Neural cell (in vitro differentiated cells): ENCODE measurements at regions not wholly inside any gene's neighbourhood (a gene's known extent, or its start where the extent isn't known, plus 50 kb on each side); places are given as distances from the start of the nearest gene placed in this dataset.

Source experiments
- H2AFZ ChIP-seq: fragments of 200-600, 300-800 bp; sonication (generic), shearing (Covaris generic); 2 replicates; pipeline ENCODE4 v1.6.0; 2014; ENCODE audit warnings: low read depth, mild to moderate bottlenecking, antibody characterized with exemption, low read length, moderate library complexity
- H3F3A ChIP-seq: fragments of 200-600 bp; shearing (Covaris generic); 2 replicates; pipeline ENCODE4 v1.6.1; 2016; ENCODE audit warnings: mild to moderate bottlenecking, moderate library complexity, mixed read lengths, antibody characterized with exemption, low read length; ENCODE audit not compliant: insufficient read depth, poor library complexity, severe bottlenecking
- H3K27ac ChIP-seq: fragments of 200-600, 300-800 bp; sonication (generic), shearing (Covaris generic); 2 replicates; pipeline ENCODE4 v1.5.1; 2014; ENCODE audit warnings: mild to moderate bottlenecking, low read length, moderate library complexity
- H3K27me3 ChIP-seq: fragments of 300-800, 200-600 bp; sonication (generic), shearing (Covaris generic); 2 replicates; pipeline ENCODE4 v1.6.0; 2014; ENCODE audit warnings: mild to moderate bottlenecking, low read depth, low read length, moderate library complexity; ENCODE audit not compliant: insufficient read depth
- H3K36me3 ChIP-seq: fragments of 300-800, 200-600 bp; sonication (generic), shearing (Covaris generic); 2 replicates; pipeline ENCODE4 v1.5.1; 2014; ENCODE audit warnings: mild to moderate bottlenecking, antibody characterized with exemption, low read length, moderate library complexity; ENCODE audit not compliant: insufficient read depth
- H3K4me2 ChIP-seq: fragments of 300-800, 200-600 bp; sonication (generic), shearing (Covaris generic); 2 replicates; pipeline ENCODE4 v1.6.0; 2014; ENCODE audit warnings: mild to moderate bottlenecking, low read length
- H3K4me3 ChIP-seq: fragments of 300-800, 200-600 bp; sonication (generic), shearing (Covaris generic); 2 replicates; pipeline ENCODE4 v1.5.1; 2014; ENCODE audit warnings: mild to moderate bottlenecking, low read length, moderate library complexity
- H3K79me2 ChIP-seq: fragments of 200-600 bp; shearing (Covaris generic); replicated peaks from 2 replicates; pipeline ENCODE4 v1.6.0; 2014; ENCODE audit warnings: mild to moderate bottlenecking, low read length, moderate library complexity; ENCODE audit not compliant: insufficient read depth
- H3K9ac ChIP-seq: fragments of 300-800, 200-600 bp; sonication (generic), shearing (Covaris generic); 2 replicates; pipeline ENCODE4 v1.6.1; 2016; ENCODE audit warnings: mild to moderate bottlenecking, low read length, mixed read lengths
- H3K9me2 ChIP-seq: fragments of 200-600 bp; shearing (Covaris generic); 2 replicates; pipeline ENCODE4 v1.6.1; 2016; ENCODE audit warnings: mild to moderate bottlenecking, low read length, mixed read lengths; ENCODE audit not compliant: insufficient read depth
- H3K9me3 ChIP-seq: fragments of 200-600, 300-800 bp; sonication (generic), shearing (Covaris generic); 2 replicates; pipeline ENCODE4 v1.6.1; 2016; ENCODE audit warnings: mild to moderate bottlenecking, mixed run types, low read length, moderate library complexity, mixed read lengths
- H4K20me1 ChIP-seq: fragments of 200-600 bp; shearing (Covaris generic); 2 replicates; pipeline ENCODE4 v1.6.1; 2016; ENCODE audit warnings: mild to moderate bottlenecking, mixed run types; ENCODE audit not compliant: insufficient read depth
- CTCF ChIP-seq: fragments of 450-650 bp; IDR thresholded peaks from 2 replicates; pipeline ENCODE4 v1.5.1; 2014; ENCODE audit warnings: antibody characterized with exemption, mild to moderate bottlenecking, moderate library complexity; ENCODE audit not compliant: poor library complexity, severe bottlenecking
- EP300 ChIP-seq: fragments of 450-650 bp; conservative IDR thresholded peaks from 2 replicates; pipeline ENCODE4 v1.6.1; 2014; ENCODE audit warnings: antibody characterized with exemption, mild to moderate bottlenecking, moderate library complexity; ENCODE audit not compliant: poor library complexity, severe bottlenecking
- EZH2 ChIP-seq: fragments of 200-600, 300-800 bp; shearing (Covaris generic), sonication (generic); IDR thresholded peaks from 2 replicates; pipeline ENCODE4 v1.6.1; 2014; ENCODE audit warnings: antibody characterized with exemption, low read length, borderline replicate concordance, mild to moderate bottlenecking; ENCODE audit not compliant: insufficient read depth, poor library complexity, severe bottlenecking
- MXI1 ChIP-seq: fragments of 450-650 bp; conservative IDR thresholded peaks from 2 replicates; pipeline ENCODE4 v1.6.1; 2014; ENCODE audit warnings: antibody characterized with exemption, mild to moderate bottlenecking; ENCODE audit not compliant: poor library complexity, severe bottlenecking
- POLR2AphosphoS5 ChIP-seq: IDR thresholded peaks from 2 replicates; pipeline ENCODE4 v1.6.1; 2012
- RAD21 ChIP-seq: fragments of 450-650 bp; conservative IDR thresholded peaks from 2 replicates; pipeline ENCODE4 v1.6.1; 2014; ENCODE audit warnings: antibody characterized with exemption, mild to moderate bottlenecking, moderate library complexity
- REST ChIP-seq: IDR thresholded peaks from 2 replicates; pipeline ENCODE4 v1.6.1; 2012; ENCODE audit warnings: borderline replicate concordance
- SMC3 ChIP-seq: fragments of 450-650 bp; conservative IDR thresholded peaks from 2 replicates; pipeline ENCODE4 v1.6.1; 2014; ENCODE audit warnings: antibody characterized with exemption, mild to moderate bottlenecking, moderate library complexity; ENCODE audit not compliant: poor library complexity
- TAF1 ChIP-seq: IDR thresholded peaks from 2 replicates; pipeline ENCODE4 v1.6.1; 2012; ENCODE audit warnings: low read depth

GRCh38 chr3:65279225-65279782 lies 591.5 kb upstream of the ADAMTS9 start:
- no peaks in the 10 kb centered on the region for H3K9me2 ChIP-seq
- no peak overlapping the region for H3K9ac ChIP-seq
- H3K4me2 ChIP-seq: no peak overlapping the region
- H3K9me3 ChIP-seq: no peaks in the 10 kb centered on the region
- H3K79me2 ChIP-seq: no peaks in the 10 kb centered on the region
- no peaks in the 10 kb centered on the region for H4K20me1 ChIP-seq
- H3K27ac ChIP-seq: no peak overlapping the region
- H3K27me3 ChIP-seq: no peaks in the 10 kb centered on the region
- no peaks in the 10 kb centered on the region for H3K36me3 ChIP-seq
- H2AFZ ChIP-seq: no peak overlapping the region
- TF ChIP-seq EP300 (no peak), TAF1 (no peak), EZH2 (no peak), CTCF (no peak), REST (no peak), MXI1 (no peak), RAD21 (no peak), SMC3 (no peak), POLR2AphosphoS5 (no peak)
- H3K4me3 ChIP-seq: no peak overlapping the region
- H3F3A ChIP-seq: no peaks in the 10 kb centered on the region

DNA sequence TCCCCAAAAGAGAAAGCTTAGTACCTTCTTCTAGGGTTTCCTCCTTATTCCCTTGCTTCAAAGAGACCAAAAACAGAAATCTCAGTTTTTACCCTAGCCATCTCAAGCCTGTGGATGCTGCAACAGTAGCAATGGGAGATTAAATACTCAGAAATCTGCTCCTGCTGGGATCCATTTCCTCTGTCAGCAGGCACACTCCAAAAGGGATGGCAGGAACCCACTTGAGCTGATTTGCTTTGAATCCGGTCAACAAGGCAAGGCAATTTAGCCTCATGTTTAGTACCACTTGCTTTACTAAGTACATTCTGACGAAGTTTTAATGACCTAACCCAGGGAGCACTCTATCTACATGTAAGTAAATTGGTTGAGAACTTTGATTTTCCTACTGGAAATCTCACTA lies 590.0 kb upstream of the ADAMTS9 start:
- Histone ChIP-seq H3K4me2 (no peak overlapping the region), H3F3A (no peaks in the 10 kb centered on the region), H3K9me2 (no peaks in the 10 kb centered on the region), H3K36me3 (no peaks in the 10 kb centered on the region), H3K27ac (no peak overlapping the region), H3K9me3 (no peaks in the 10 kb centered on the region), H3K27me3 (no peaks in the 10 kb centered on the region), H3K4me3 (no peak overlapping the region), H4K20me1 (no peaks in the 10 kb centered on the region), H2AFZ (no peak overlapping the region), H3K79me2 (no peaks in the 10 kb centered on the region), H3K9ac (no peak overlapping the region)
- TF ChIP-seq SMC3 (no peak), EZH2 (no peak), REST (no peak)
